Trophoblast cell (in vitro differentiated cells and primary cell): ENCODE measurements at regions not wholly inside any gene's neighbourhood (a gene's known extent, or its start where the extent isn't known, plus 50 kb on each side); places are given as distances from the start of the nearest gene placed in this dataset.

Experiments
- DNase-seq, 2 donors: peaks; one replicate each; pipeline ENCODE4 v3.0.0-alpha.2; 2016
- H2AFZ ChIP-seq: 2 replicates; pipeline ENCODE4 v1.6.1; 2013; ENCODE audit warnings: low read length, moderate library complexity, mild to moderate bottlenecking; ENCODE audit not compliant: insufficient read depth, poor library complexity
- H2AK5ac ChIP-seq: 2 replicates; pipeline ENCODE4 v1.6.1; 2013; ENCODE audit warnings: mild to moderate bottlenecking, low read length
- H2BK120ac ChIP-seq: 2 replicates; pipeline ENCODE4 v1.6.1; 2013; ENCODE audit warnings: low read length, mild to moderate bottlenecking, moderate library complexity; ENCODE audit not compliant: insufficient read depth, poor library complexity
- H2BK12ac ChIP-seq: 2 replicates; pipeline ENCODE4 v1.6.1; 2013; ENCODE audit warnings: mild to moderate bottlenecking, low read length, moderate library complexity
- H2BK5ac ChIP-seq: 2 replicates; pipeline ENCODE4 v1.6.1; 2013; ENCODE audit warnings: low read length, low read depth, moderate library complexity, mild to moderate bottlenecking; ENCODE audit not compliant: poor library complexity
- H3K14ac ChIP-seq: 2 replicates; pipeline ENCODE4 v1.6.1; 2013; ENCODE audit warnings: mild to moderate bottlenecking, low read length
- H3K18ac ChIP-seq: 2 replicates; pipeline ENCODE4 v1.6.1; 2013; ENCODE audit warnings: mild to moderate bottlenecking, low read length
- H3K23ac ChIP-seq: 2 replicates; pipeline ENCODE4 v1.6.1; 2013; ENCODE audit warnings: low read length
- H3K27ac ChIP-seq: 2 replicates; pipeline ENCODE4 v1.5.1; 2013; ENCODE audit warnings: low read depth, mild to moderate bottlenecking, inconsistent platforms, low read length, moderate library complexity
- H3K27me3 ChIP-seq: 2 replicates; pipeline ENCODE4 v1.6.1; 2013; ENCODE audit warnings: inconsistent platforms, mild to moderate bottlenecking, low read length, moderate library complexity; ENCODE audit not compliant: insufficient read depth
- H3K36me3 ChIP-seq, 2 experiments: 1 replicate in 1 of 2; 2 replicates in 1 of 2; pipeline ENCODE4 v1.6.1; 2013; ENCODE audit warnings: low read length in 2 of 2, mild to moderate bottlenecking in 2 of 2, moderate library complexity in 1 of 2; ENCODE audit not compliant: insufficient read depth in 2 of 2, control insufficient read depth in 1 of 2
- H3K4ac ChIP-seq: 2 replicates; pipeline ENCODE4 v1.6.1; 2013; ENCODE audit warnings: low read depth, mild to moderate bottlenecking, low read length, moderate library complexity
- H3K4me1 ChIP-seq, 2 experiments: 1 replicate in 1 of 2; 2 replicates in 1 of 2; pipeline ENCODE4 v1.6.1; 2013; ENCODE audit warnings: low read length in 2 of 2, mild to moderate bottlenecking in 2 of 2, moderate library complexity in 1 of 2; ENCODE audit not compliant: insufficient read depth in 2 of 2, control insufficient read depth in 1 of 2
- H3K4me2 ChIP-seq: 2 replicates; pipeline ENCODE4 v1.6.1; 2013; ENCODE audit warnings: inconsistent platforms, mild to moderate bottlenecking, low read length, moderate library complexity
- H3K4me3 ChIP-seq: 2 replicates; pipeline ENCODE4 v1.5.1; 2013; ENCODE audit warnings: mild to moderate bottlenecking, low read depth, low read length, inconsistent platforms
- H3K79me1 ChIP-seq: one replicate; pipeline ENCODE4 v1.6.1; 2013; ENCODE audit warnings: low read length
- H3K79me2 ChIP-seq: 2 replicates; pipeline ENCODE4 v1.6.1; 2013; ENCODE audit warnings: low read length, mild to moderate bottlenecking; ENCODE audit not compliant: control insufficient read depth, insufficient read depth, poor library complexity
- H3K9ac ChIP-seq: 2 replicates; pipeline ENCODE4 v1.6.1; 2013; ENCODE audit warnings: mild to moderate bottlenecking, low read length
- H3K9me3 ChIP-seq: 2 replicates; pipeline ENCODE4 v1.6.1; 2013; ENCODE audit warnings: low read depth, mild to moderate bottlenecking, control low read depth, inconsistent platforms, low read length; ENCODE audit not compliant: insufficient read depth
- H4K12ac ChIP-seq: 2 replicates; pipeline ENCODE4 v1.6.1; 2013; ENCODE audit warnings: low read depth, mild to moderate bottlenecking, low read length, moderate library complexity
- H4K8ac ChIP-seq: 2 replicates; pipeline ENCODE4 v1.6.1; 2013; ENCODE audit warnings: low read depth, mild to moderate bottlenecking, low read length, moderate library complexity
- H4K91ac ChIP-seq: one replicate; pipeline ENCODE4 v1.6.1; 2013; ENCODE audit warnings: low read depth, mild to moderate bottlenecking, low read length, moderate library complexity
- WGBS: extraction: QIAGEN DNeasy Blood & Tissue Kit; methylation state at CpG from one replicate; pipeline ENCODE4 v1.1.7; 2013; ENCODE audit warnings: missing lambda C conversion rate; ENCODE audit not compliant: insufficient read length, insufficient coverage; ENCODE audit errors: extremely low coverage; 5-methylcytosine and 5-hydroxymethylcytosine counted together

DNA sequence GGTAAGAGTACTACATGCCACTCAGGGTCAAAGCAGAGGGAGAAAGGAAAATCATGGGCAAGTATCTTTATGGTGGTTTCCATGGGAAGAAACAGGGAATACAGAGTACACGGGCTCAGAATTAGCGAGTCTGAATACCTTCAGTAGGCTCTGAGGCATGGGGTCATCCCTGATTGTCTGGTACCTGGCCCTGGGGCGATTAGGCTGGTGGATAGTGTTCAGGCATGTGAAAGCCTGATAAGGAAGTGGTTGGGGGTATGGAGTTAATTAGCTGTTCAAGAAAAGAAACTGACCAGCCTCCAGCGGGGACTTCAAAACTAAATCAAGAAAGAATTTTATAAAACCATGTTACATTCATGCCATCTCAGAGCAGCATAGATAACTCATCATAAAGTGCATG is 518.8 kb downstream of the RAB28 start:
- H2BK12ac ChIP-seq, result no peak overlapping the region
- H4K12ac ChIP-seq, result no peak overlapping the region
- H3K14ac ChIP-seq, result no peak overlapping the region
- H3K27ac ChIP-seq, result no peak overlapping the region
- no peak overlapping the region for H3K4me2 ChIP-seq
- no peak overlapping the region for H4K91ac ChIP-seq
- H3K4me3 ChIP-seq, result no peak overlapping the region
- no peaks in the 10 kb centered on the region for H3K4me1 ChIP-seq
- H3K9me3 ChIP-seq, result no peaks in the 10 kb centered on the region
- no peaks in the 10 kb centered on the region for H3K36me3 ChIP-seq
- no peak overlapping the region for H3K9ac ChIP-seq
- H3K18ac ChIP-seq, result no peak overlapping the region
- no CpG with 5 or more reads among the region's 4 CpGs for WGBS
- H2BK120ac ChIP-seq, result no peak overlapping the region
- no peak overlapping the region for H2AFZ ChIP-seq
- no peak overlapping the region for H2AK5ac ChIP-seq
- no peak for DNase-seq
- no peaks in the 10 kb centered on the region for H3K79me1 ChIP-seq
- no peak overlapping the region for H3K23ac ChIP-seq
- H3K79me2 ChIP-seq, result no peaks in the 10 kb centered on the region
- H4K8ac ChIP-seq, result no peak overlapping the region
- no peaks in the 10 kb centered on the region for H3K27me3 ChIP-seq
- no peak overlapping the region for H3K4ac ChIP-seq
- no peak overlapping the region for H2BK5ac ChIP-seq

- DNase-seq, result no peak
- no peak overlapping the region for H4K91ac ChIP-seq
- H2AK5ac ChIP-seq, result no peak overlapping the region
- no CpG with 5 or more reads among the region's 1 CpG for WGBS
- H3K27ac ChIP-seq, result no peak overlapping the region
- no peaks in the 10 kb centered on the region for H3K36me3 ChIP-seq
- no peak overlapping the region for H4K12ac ChIP-seq
- no peaks in the 10 kb centered on the region for H3K27me3 ChIP-seq
- H3K79me2 ChIP-seq, result no peaks in the 10 kb centered on the region
- H3K18ac ChIP-seq, result no peak overlapping the region
- no peak overlapping the region for H3K4ac ChIP-seq
- no peak overlapping the region for H2BK12ac ChIP-seq
- no peak overlapping the region for H2BK120ac ChIP-seq
- no peak overlapping the region for H3K4me3 ChIP-seq
- no peaks in the 10 kb centered on the region for H3K4me1 ChIP-seq
- no peak overlapping the region for H2AFZ ChIP-seq
- no peak overlapping the region for H3K9ac ChIP-seq
- H2BK5ac ChIP-seq, result no peak overlapping the region
- H3K4me2 ChIP-seq, result no peak overlapping the region
- H3K14ac ChIP-seq, result no peak overlapping the region
- H3K9me3 ChIP-seq, result no peaks in the 10 kb centered on the region
- H3K23ac ChIP-seq, result no peak overlapping the region
- no peak overlapping the region for H4K8ac ChIP-seq
- H3K79me1 ChIP-seq, result no peaks in the 10 kb centered on the region
Observed at GRCh38 chr4:12963912-12964311, 520.2 kb downstream of the RAB28 start.

DNA sequence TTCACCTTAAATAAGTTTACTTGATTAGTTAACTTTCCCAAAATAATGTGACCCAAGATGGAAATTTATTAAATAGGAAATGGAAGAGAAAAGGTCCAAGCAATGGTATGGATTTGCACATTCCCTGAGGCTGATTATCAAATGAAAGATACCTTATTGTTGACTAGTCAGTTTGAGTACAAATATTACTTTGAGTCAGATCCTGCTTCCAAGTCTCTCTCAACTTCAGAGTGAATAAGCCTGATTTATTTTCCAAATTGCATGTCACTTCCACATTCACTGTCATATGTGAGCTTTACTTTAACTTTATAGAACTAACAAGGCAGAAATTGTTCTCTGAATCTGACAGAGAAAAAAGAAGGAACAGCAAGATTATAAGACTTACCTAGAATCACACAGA is 520.8 kb downstream of the RAB28 start:
- no peaks in the 10 kb centered on the region for H3K27me3 ChIP-seq
- H3K36me3 ChIP-seq, result no peaks in the 10 kb centered on the region
- no peak for DNase-seq
- no peaks in the 10 kb centered on the region for H3K9me3 ChIP-seq
- H4K12ac ChIP-seq, result no peak overlapping the region
- no peaks in the 10 kb centered on the region for H3K79me1 ChIP-seq
- H3K18ac ChIP-seq, result no peak overlapping the region
- H2BK12ac ChIP-seq, result no peak overlapping the region
- no peak overlapping the region for H2BK5ac ChIP-seq
- H3K4me1 ChIP-seq, result no peaks in the 10 kb centered on the region
- no peak overlapping the region for H3K4me3 ChIP-seq
- H4K91ac ChIP-seq, result no peak overlapping the region
- no peak overlapping the region for H2AFZ ChIP-seq
- no peak overlapping the region for H3K4ac ChIP-seq
- no peak overlapping the region for H3K9ac ChIP-seq
- no peak overlapping the region for H4K8ac ChIP-seq
- no peak overlapping the region for H3K27ac ChIP-seq
- H3K4me2 ChIP-seq, result no peak overlapping the region
- no peak overlapping the region for H2AK5ac ChIP-seq
- no peak overlapping the region for H3K23ac ChIP-seq
- no peaks in the 10 kb centered on the region for H3K79me2 ChIP-seq
- H2BK120ac ChIP-seq, result no peak overlapping the region
- H3K14ac ChIP-seq, result no peak overlapping the region

- H3K79me1 ChIP-seq, result no peaks in the 10 kb centered on the region
Observed at GRCh38 chr4:12961713-12962112, 522.4 kb downstream of the RAB28 start.

DNA sequence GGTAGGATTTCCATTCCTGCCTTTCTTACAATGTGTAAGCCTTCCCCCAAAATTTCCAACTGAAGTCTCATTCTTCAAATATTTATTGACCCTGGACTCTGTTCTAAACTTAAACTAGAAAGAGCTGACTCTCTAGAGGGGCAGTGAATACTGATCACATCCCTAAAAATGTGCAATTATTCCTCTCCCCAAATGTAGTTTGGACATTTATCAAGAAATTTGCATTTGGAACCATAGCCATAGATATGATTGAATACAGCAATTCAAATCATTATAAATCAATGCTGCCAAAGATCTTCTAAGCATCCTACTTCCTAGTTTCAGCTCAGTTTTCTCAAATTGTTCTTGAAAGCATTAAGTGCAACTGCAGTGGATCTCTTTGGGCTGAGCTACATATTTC is 525.7 kb downstream of the RAB28 start:
- no peak overlapping the region for H4K91ac ChIP-seq
- no peak overlapping the region for H4K8ac ChIP-seq
- DNase-seq, result no peak
- no peak overlapping the region for H3K14ac ChIP-seq
- no peaks in the 10 kb centered on the region for H3K36me3 ChIP-seq
- H3K27me3 ChIP-seq, result no peaks in the 10 kb centered on the region
- H3K23ac ChIP-seq, result no peak overlapping the region
- H2AK5ac ChIP-seq, result no peak overlapping the region
- H3K9ac ChIP-seq, result no peak overlapping the region
- H3K4me1 ChIP-seq, result no peaks in the 10 kb centered on the region
- H2BK12ac ChIP-seq, result no peak overlapping the region
- H2BK120ac ChIP-seq, result no peak overlapping the region
- no peak overlapping the region for H3K4me2 ChIP-seq
- no peak overlapping the region for H3K4ac ChIP-seq
- no peaks in the 10 kb centered on the region for H3K9me3 ChIP-seq
- no peak overlapping the region for H2BK5ac ChIP-seq
- H4K12ac ChIP-seq, result no peak overlapping the region
- no peaks in the 10 kb centered on the region for H3K79me1 ChIP-seq
- no peaks in the 10 kb centered on the region for H3K79me2 ChIP-seq
- H3K27ac ChIP-seq, result no peak overlapping the region
- H3K18ac ChIP-seq, result no peak overlapping the region
- H2AFZ ChIP-seq, result no peak overlapping the region
- no peak overlapping the region for H3K4me3 ChIP-seq

More at GRCh38 chr4:12961713-12962112, 522.4 kb downstream of the RAB28 start:
- Histone ChIP-seq H3K23ac (no peak overlapping the region), H4K12ac (no peak overlapping the region), H3K4me1 (no peaks in the 10 kb centered on the region), H3K9ac (no peak overlapping the region), H3K4ac (no peak overlapping the region), H4K91ac (no peak overlapping the region), H3K4me2 (no peak overlapping the region), H3K4me3 (no peak overlapping the region), H3K27ac (no peak overlapping the region), H4K8ac (no peak overlapping the region), H3K36me3 (no peaks in the 10 kb centered on the region), H3K14ac (no peak overlapping the region), H3K27me3 (no peaks in the 10 kb centered on the region), H2AK5ac (no peak overlapping the region), H2BK12ac (no peak overlapping the region), H2AFZ (no peak overlapping the region), H2BK120ac (no peak overlapping the region), H3K9me3 (no peaks in the 10 kb centered on the region), H3K79me2 (no peaks in the 10 kb centered on the region), H3K18ac (no peak overlapping the region), H2BK5ac (no peak overlapping the region)
- no CpG with 5 or more reads among the region's 2 CpGs for WGBS
- DNase-seq, result no peak
